SK-N-SH treated with all-trans-retinoic acid at 6 μM for 48 hours (cell line): ENCODE measurements at regions not wholly inside any gene's neighbourhood (a gene's known extent, or its start where the extent isn't known, plus 50 kb on each side); places are given as distances from the start of the nearest gene placed in this dataset.

Experiments used
- ATAC-seq: fragments of 200-7000 bp; cut with Tn5 transposase; 3 replicates; pipeline ENCODE4 v1.9.1; 2020; ENCODE audit warnings: mild to moderate bottlenecking, moderate library complexity
- ARNTL ChIP-seq: fragments of 450-650 bp; formaldehyde crosslinking; IDR thresholded peaks from 2 replicates; pipeline ENCODE4 v1.5.0; 2020; ENCODE audit warnings: low read depth, mild to moderate bottlenecking, moderate library complexity, borderline replicate concordance
- BACH2 ChIP-seq: fragments of 250-450 bp; sonication (Bioruptor Pico); IDR thresholded peaks from 2 replicates; pipeline ENCODE4 v1.9.0; 2021; ENCODE audit warnings: mild to moderate bottlenecking, borderline replicate concordance
- CSDC2 ChIP-seq: fragments of 250-450 bp; sonication (Bioruptor Pico); IDR thresholded peaks from 2 replicates; pipeline ENCODE4 v1.5.0; 2020; ENCODE audit warnings: mild to moderate bottlenecking, moderate library complexity
- ESRRG ChIP-seq: fragments of 250-450 bp; sonication (Bioruptor Pico); IDR thresholded peaks from 2 replicates; pipeline ENCODE4 v1.6.1; 2021; ENCODE audit warnings: mild to moderate bottlenecking
- GLIS3 ChIP-seq: fragments of 250-450 bp; sonication (Bioruptor Pico); IDR thresholded peaks from 2 replicates; pipeline ENCODE4 v1.5.0; 2020; ENCODE audit warnings: mild to moderate bottlenecking, moderate library complexity
- ISL1 ChIP-seq: fragments of 250-450 bp; sonication (Bioruptor Pico); IDR thresholded peaks from 2 replicates; pipeline ENCODE4 v2.1.2; 2022; ENCODE audit warnings: mild to moderate bottlenecking, moderate library complexity
- OSR1 ChIP-seq: fragments of 250-450 bp; sonication (Bioruptor Pico); IDR thresholded peaks from 2 replicates; pipeline ENCODE4 v1.8.0; 2022; ENCODE audit warnings: moderate library complexity, mild to moderate bottlenecking, inconsistent platforms
- PPARA ChIP-seq: fragments of 250-450 bp; sonication (Bioruptor Pico); IDR thresholded peaks from 2 replicates; pipeline ENCODE4 v1.5.0; 2020; ENCODE audit warnings: mild to moderate bottlenecking, borderline replicate concordance
- RARB ChIP-seq: fragments of 250-450 bp; sonication (Bioruptor Pico); IDR thresholded peaks from 2 replicates; pipeline ENCODE4 v1.8.0; 2021; ENCODE audit warnings: mild to moderate bottlenecking, moderate library complexity
- SNAI2 ChIP-seq: fragments of 250-450 bp; sonication (Bioruptor Pico); IDR thresholded peaks from 2 replicates; pipeline ENCODE4 v1.5.0; 2020; ENCODE audit warnings: mild to moderate bottlenecking, moderate library complexity
- TCF4 ChIP-seq: fragments of 250-450 bp; sonication (Bioruptor Pico); IDR thresholded peaks from 2 replicates; pipeline ENCODE4 v1.8.0; 2021; ENCODE audit warnings: mild to moderate bottlenecking, moderate library complexity, borderline replicate concordance
- TOX ChIP-seq: fragments of 250-450 bp; sonication (Bioruptor Pico); IDR thresholded peaks from 2 replicates; pipeline ENCODE4 v1.8.0; 2021; ENCODE audit warnings: mild to moderate bottlenecking, moderate library complexity, borderline replicate concordance
- ZC3H10 ChIP-seq: fragments of 250-450 bp; sonication (Bioruptor Pico); IDR thresholded peaks from 2 replicates; pipeline ENCODE4 v1.5.1; 2021; ENCODE audit warnings: mild to moderate bottlenecking, moderate library complexity
- ZFP3 ChIP-seq: fragments of 250-450 bp; sonication (Bioruptor Pico); IDR thresholded peaks from 2 replicates; pipeline ENCODE4 v1.5.0; 2020; ENCODE audit warnings: mild to moderate bottlenecking, moderate library complexity
- ZNF565 ChIP-seq: fragments of 450-650 bp; formaldehyde crosslinking; conservative IDR thresholded peaks from 2 replicates; pipeline ENCODE4 v1.5.0; 2020; ENCODE audit warnings: low read depth, mild to moderate bottlenecking, moderate library complexity
- ZNF8 ChIP-seq: fragments of 450-650 bp; formaldehyde crosslinking; IDR thresholded peaks from 2 replicates; pipeline ENCODE4 v1.5.0; 2020; ENCODE audit warnings: mild to moderate bottlenecking, moderate library complexity
- TF ChIP-seq, protein P1 (sequence below): fragments of 250-450 bp; sonication (Bioruptor Pico); IDR thresholded peaks from 2 replicates; pipeline ENCODE4 v1.5.0; 2020; ENCODE audit warnings: mild to moderate bottlenecking, moderate library complexity
- TF ChIP-seq, protein P2 (sequence below): fragments of 250-450 bp; sonication (Bioruptor Pico); IDR thresholded peaks from 2 replicates; pipeline ENCODE4 v1.8.0; 2021; ENCODE audit warnings: low read depth, mild to moderate bottlenecking, moderate library complexity, borderline replicate concordance
- TF ChIP-seq, protein P3 (sequence below): fragments of 250-450 bp; sonication (Bioruptor Pico); IDR thresholded peaks from 2 replicates; pipeline ENCODE4 v1.8.0; 2020; ENCODE audit warnings: mild to moderate bottlenecking, moderate library complexity, borderline replicate concordance
- TF ChIP-seq, protein P4 (sequence below): fragments of 250-450 bp; sonication (Bioruptor Pico); IDR thresholded peaks from 2 replicates; pipeline ENCODE4 v1.5.1; 2021; ENCODE audit warnings: mild to moderate bottlenecking, moderate library complexity

DNA sequence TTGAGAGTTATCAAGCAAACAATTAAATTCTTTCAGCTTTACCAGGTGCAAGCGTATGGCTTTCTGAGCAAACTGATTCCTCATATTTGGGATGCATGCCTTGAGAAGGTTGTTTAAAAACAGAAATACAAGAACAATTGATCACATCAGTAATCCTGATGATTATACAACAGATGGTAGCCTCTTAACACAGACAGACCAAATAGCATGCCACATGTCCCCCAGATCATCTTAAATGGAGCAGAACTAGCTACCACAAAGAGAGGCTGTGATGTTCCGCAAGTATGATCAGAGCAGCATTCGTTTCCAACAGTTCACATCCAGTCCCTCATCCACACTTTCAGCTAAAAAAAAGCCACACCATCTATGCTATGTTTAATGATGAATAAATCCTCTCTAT, 246.2 kb upstream of the NRSN1 start:
- no peak for ATAC-seq
- no peak for TF ChIP-seq PPARA
- TF ChIP-seq ZNF8 (CRISPR knock-in tag), result no peak
- no peak for TF ChIP-seq TOX (CRISPR knock-in tag)
- TF ChIP-seq, protein P1, sequence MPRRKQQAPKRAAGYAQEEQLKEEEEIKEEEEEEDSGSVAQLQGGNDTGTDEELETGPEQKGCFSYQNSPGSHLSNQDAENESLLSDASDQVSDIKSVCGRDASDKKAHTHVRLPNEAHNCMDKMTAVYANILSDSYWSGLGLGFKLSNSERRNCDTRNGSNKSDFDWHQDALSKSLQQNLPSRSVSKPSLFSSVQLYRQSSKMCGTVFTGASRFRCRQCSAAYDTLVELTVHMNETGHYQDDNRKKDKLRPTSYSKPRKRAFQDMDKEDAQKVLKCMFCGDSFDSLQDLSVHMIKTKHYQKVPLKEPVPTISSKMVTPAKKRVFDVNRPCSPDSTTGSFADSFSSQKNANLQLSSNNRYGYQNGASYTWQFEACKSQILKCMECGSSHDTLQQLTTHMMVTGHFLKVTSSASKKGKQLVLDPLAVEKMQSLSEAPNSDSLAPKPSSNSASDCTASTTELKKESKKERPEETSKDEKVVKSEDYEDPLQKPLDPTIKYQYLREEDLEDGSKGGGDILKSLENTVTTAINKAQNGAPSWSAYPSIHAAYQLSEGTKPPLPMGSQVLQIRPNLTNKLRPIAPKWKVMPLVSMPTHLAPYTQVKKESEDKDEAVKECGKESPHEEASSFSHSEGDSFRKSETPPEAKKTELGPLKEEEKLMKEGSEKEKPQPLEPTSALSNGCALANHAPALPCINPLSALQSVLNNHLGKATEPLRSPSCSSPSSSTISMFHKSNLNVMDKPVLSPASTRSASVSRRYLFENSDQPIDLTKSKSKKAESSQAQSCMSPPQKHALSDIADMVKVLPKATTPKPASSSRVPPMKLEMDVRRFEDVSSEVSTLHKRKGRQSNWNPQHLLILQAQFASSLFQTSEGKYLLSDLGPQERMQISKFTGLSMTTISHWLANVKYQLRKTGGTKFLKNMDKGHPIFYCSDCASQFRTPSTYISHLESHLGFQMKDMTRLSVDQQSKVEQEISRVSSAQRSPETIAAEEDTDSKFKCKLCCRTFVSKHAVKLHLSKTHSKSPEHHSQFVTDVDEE, result no peak

DNA sequence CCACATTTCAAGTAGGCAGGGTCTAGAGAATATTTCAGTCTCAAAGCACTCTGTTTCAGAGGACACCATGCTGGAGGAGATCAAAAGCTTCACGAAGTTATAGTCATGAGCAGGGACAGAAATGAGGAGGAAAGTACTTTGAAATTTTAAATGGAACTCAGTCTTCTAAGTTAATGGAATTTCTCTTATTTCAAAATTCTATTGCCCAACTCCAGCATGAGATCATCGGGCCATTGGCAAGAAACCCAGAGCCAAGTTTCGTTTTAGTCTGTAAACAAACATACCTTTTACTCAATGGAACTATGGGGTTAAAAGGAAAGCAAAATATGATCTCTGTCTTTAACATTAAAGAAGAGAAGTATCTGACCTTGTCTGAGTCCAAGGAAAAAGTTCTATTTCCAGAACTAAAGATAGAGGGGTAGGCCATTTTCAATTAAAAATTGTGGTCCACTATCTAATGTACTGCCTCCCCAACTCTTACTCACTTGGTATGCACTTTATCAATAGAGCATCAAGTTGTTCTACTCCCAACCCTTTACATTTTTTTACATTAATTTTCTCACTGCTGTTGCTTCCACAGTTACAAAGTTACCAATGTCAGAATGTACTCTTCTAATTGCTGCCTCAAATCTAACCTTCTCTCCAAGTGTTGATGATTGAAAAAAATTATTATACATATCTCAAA, 235.3 kb upstream of the NRSN1 start:
- ATAC-seq, result no peak
- no peak for TF ChIP-seq RARB (CRISPR knock-in tag)
- no peak for TF ChIP-seq TCF4
- no peak for TF ChIP-seq ISL1 (CRISPR knock-in tag)
- TF ChIP-seq TOX (CRISPR knock-in tag), result no peak
- TF ChIP-seq OSR1 (CRISPR knock-in tag), result no peak
- TF ChIP-seq ZFP3 (CRISPR knock-in tag), result no peak
- no peak for TF ChIP-seq ARNTL (CRISPR knock-in tag)
- TF ChIP-seq, protein P2, sequence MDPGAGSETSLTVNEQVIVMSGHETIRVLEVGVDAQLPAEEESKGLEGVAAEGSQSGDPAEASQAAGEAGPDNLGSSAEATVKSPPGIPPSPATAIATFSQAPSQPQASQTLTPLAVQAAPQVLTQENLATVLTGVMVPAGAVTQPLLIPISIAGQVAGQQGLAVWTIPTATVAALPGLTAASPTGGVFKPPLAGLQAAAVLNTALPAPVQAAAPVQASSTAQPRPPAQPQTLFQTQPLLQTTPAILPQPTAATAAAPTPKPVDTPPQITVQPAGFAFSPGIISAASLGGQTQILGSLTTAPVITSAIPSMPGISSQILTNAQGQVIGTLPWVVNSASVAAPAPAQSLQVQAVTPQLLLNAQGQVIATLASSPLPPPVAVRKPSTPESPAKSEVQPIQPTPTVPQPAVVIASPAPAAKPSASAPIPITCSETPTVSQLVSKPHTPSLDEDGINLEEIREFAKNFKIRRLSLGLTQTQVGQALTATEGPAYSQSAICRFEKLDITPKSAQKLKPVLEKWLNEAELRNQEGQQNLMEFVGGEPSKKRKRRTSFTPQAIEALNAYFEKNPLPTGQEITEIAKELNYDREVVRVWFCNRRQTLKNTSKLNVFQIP, result no peak
- TF ChIP-seq ESRRG, result no peak
- TF ChIP-seq, all 23 proteins: peak for 0

DNA sequence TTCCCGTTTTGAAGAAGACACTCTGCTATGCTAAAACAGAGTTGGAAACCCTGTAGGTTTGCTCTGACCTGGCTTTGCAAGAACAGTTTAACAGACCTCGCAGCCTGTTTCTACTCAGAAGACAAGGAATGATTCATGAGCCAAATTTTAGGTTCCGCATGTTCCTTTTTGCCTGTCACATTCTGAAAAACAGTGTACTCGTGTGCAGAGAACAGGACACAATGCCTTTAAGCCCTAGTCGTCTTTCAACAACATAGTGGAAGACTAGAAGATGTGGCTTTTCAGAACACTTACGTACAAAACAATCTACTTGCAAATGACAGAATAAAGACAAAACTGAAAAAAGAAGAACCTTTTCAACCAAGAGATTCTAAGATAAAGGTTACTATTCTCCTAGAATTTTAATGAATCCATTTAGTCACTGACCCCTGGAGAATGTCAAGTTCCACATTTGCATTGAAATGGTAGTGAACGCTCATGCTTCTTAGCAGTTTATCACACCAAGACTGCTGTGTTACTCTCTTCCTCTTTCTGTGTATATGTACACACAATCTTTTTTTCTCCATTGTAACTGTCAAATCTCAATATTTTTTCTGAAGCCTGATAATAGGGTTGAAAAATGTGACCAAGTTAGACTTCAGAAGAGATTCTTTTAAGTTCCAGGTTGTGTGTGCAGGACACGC, 220.7 kb upstream of the NRSN1 start:
- no peak for TF ChIP-seq CSDC2 (CRISPR knock-in tag)
- no peak for TF ChIP-seq GLIS3
- ATAC-seq, result no peak

DNA sequence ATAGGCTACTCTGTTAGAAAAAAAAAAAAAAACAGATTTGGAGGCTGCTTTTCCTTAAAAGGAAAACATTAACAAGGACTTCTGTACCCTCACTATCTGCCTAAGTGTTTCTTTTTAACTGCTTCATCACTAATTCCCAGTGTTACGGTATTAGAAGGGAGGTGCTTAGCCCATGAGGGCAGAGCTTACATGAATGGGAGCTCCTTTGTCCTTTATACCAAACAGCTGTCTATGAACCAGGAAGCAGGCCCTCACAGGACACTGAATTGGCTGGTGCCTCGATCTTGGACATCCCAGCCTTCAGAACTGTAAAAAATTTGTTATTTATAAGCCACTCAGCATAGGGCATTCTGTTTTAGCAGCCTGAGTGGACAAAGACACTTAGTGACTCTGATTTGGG, 215.6 kb upstream of the NRSN1 start:
- ATAC-seq, result no peak
- no peak for TF ChIP-seq RARB (CRISPR knock-in tag)
- TF ChIP-seq SNAI2, result no peak
- no peak for TF ChIP-seq OSR1 (CRISPR knock-in tag)
- TF ChIP-seq ESRRG, result no peak
- TF ChIP-seq, protein P3, sequence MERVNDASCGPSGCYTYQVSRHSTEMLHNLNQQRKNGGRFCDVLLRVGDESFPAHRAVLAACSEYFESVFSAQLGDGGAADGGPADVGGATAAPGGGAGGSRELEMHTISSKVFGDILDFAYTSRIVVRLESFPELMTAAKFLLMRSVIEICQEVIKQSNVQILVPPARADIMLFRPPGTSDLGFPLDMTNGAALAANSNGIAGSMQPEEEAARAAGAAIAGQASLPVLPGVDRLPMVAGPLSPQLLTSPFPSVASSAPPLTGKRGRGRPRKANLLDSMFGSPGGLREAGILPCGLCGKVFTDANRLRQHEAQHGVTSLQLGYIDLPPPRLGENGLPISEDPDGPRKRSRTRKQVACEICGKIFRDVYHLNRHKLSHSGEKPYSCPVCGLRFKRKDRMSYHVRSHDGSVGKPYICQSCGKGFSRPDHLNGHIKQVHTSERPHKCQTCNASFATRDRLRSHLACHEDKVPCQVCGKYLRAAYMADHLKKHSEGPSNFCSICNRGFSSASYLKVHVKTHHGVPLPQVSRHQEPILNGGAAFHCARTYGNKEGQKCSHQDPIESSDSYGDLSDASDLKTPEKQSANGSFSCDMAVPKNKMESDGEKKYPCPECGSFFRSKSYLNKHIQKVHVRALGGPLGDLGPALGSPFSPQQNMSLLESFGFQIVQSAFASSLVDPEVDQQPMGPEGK (CRISPR knock-in tag), result no peak
- TF ChIP-seq, protein P2, result no peak
- no peak for TF ChIP-seq CSDC2 (CRISPR knock-in tag)
- TF ChIP-seq ZC3H10, result no peak
- TF ChIP-seq TCF4, result no peak
- TF ChIP-seq GLIS3, result no peak
- TF ChIP-seq BACH2 (CRISPR knock-in tag), result no peak
- TF ChIP-seq ZNF565, result no peak
- TF ChIP-seq ARNTL (CRISPR knock-in tag), result no peak
- TF ChIP-seq, protein P4, sequence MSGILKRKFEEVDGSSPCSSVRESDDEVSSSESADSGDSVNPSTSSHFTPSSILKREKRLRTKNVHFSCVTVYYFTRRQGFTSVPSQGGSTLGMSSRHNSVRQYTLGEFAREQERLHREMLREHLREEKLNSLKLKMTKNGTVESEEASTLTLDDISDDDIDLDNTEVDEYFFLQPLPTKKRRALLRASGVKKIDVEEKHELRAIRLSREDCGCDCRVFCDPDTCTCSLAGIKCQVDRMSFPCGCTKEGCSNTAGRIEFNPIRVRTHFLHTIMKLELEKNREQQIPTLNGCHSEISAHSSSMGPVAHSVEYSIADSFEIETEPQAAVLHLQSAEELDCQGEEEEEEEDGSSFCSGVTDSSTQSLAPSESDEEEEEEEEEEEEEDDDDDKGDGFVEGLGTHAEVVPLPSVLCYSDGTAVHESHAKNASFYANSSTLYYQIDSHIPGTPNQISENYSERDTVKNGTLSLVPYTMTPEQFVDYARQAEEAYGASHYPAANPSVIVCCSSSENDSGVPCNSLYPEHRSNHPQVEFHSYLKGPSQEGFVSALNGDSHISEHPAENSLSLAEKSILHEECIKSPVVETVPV (CRISPR knock-in tag), result no peak
- TF ChIP-seq, protein P1, result no peak
